B cell (primary cell): ENCODE measurements at regions not wholly inside any gene's neighbourhood (a gene's known extent, or its start where the extent isn't known, plus 50 kb on each side); places are given as distances from the start of the nearest gene placed in this dataset.
"Not testable (repeated sequence)": the region's sequence is repeated elsewhere in the genome, so short reads cannot be mapped to it uniquely, and the experiment has no call there.

Experiments
- ATAC-seq: fragments of 200-7000 bp; cut with Tn5 transposase; one replicate; pipeline ENCODE4 v1.10.0; 2021; ENCODE audit warnings: low read depth, mild to moderate bottlenecking, moderate number of reproducible peaks, moderate library complexity
- CTCF ChIA-PET: fragments of 350-600 bp; sonication (Branson Sonifier 250); formaldehyde crosslinking; loops from one replicate; lab custom pipeline; 2021; ENCODE audit warnings: antibody characterized with exemption, inconsistent platforms; lab: Charles Lee
- POLR2A ChIA-PET: fragments of 350-600 bp; sonication (Branson Sonifier 250); formaldehyde crosslinking; loops from one replicate; lab custom pipeline; 2021; ENCODE audit warnings: antibody characterized with exemption; lab: Charles Lee
- DNase-seq: peaks from one replicate; pipeline ENCODE4 v3.0.0; 2013
- H2AFZ ChIP-seq: 2 replicates; pipeline ENCODE4 v1.6.1; 2012; ENCODE audit warnings: mild to moderate bottlenecking, low read depth, low read length; ENCODE audit not compliant: insufficient read depth, poor library complexity, severe bottlenecking
- H3K27ac ChIP-seq, 2 donors: 1 replicate in 1 of 2; 2 replicates in 1 of 2; pipeline ENCODE4 v1.5.1; 2012 to 2013; ENCODE audit warnings: low read length in 2 of 2, mild to moderate bottlenecking in 2 of 2, moderate library complexity in 1 of 2
- H3K27me3 ChIP-seq, 4 experiments: fragments of 200-600 bp in 1 of 4; sonication (generic) in 1 of 4; replicated peaks in 1 of 4; 1 replicate in 2 of 4; 2 replicates in 2 of 4; pipeline versions ENCODE4 v1.6.1 to v1.7.0; 2013 to 2016; ENCODE audit warnings: low read length in 3 of 4, mild to moderate bottlenecking in 2 of 4, mixed read lengths in 1 of 4, moderate library complexity in 1 of 4; ENCODE audit not compliant: insufficient read depth in 4 of 4, control insufficient read depth in 3 of 4; ENCODE audit errors: control extremely low read depth in 1 of 4
- H3K36me3 ChIP-seq, 2 experiments: replicated peaks in 1 of 2; 1 replicate in 1 of 2; 2 replicates in 1 of 2; pipeline versions ENCODE4 v1.6.1 to v1.7.1; 2013; ENCODE audit warnings: low read length in 1 of 2; ENCODE audit not compliant: insufficient read depth in 2 of 2, control insufficient read depth in 1 of 2; ENCODE audit errors: control extremely low read depth in 1 of 2, extremely low read depth in 1 of 2
- H3K4me1 ChIP-seq, 2 donors: fragments of 200-600 bp in 1 of 2; sonication (generic) in 1 of 2; 1 replicate in 1 of 2; 2 replicates in 1 of 2; pipeline versions ENCODE4 v1.5.1 to v1.6.1; 2013 to 2017; ENCODE audit warnings: low read length in 2 of 2; ENCODE audit not compliant: control insufficient read depth in 2 of 2, insufficient read depth in 2 of 2
- H3K4me2 ChIP-seq: replicated peaks from 2 replicates; pipeline ENCODE3; 2012; ENCODE audit warnings: mild to moderate bottlenecking, low read depth, low read length; ENCODE audit not compliant: poor library complexity, severe bottlenecking
- H3K4me3 ChIP-seq, 5 experiments: fragments of 200-600 bp in 1 of 5; sonication (generic) in 1 of 5; 1 replicate in 3 of 5; 2 replicates in 2 of 5; pipeline versions ENCODE4 v1.5.1 to v1.7.0; 2011 to 2016; ENCODE audit warnings: low read length in 4 of 5, mild to moderate bottlenecking in 4 of 5, low read depth in 2 of 5, control low read depth in 1 of 5, moderate library complexity in 1 of 5; ENCODE audit not compliant: insufficient read depth in 1 of 5; ENCODE audit errors: control extremely low read depth in 1 of 5, extremely low read depth in 1 of 5
- H3K79me2 ChIP-seq: fragments of 200-600 bp; sonication (generic); one replicate; pipeline ENCODE4 v1.6.0; 2016; ENCODE audit warnings: low read length; ENCODE audit not compliant: control insufficient read depth, insufficient read depth
- H3K9ac ChIP-seq: fragments of 200-600 bp; sonication (generic); 2 replicates; pipeline ENCODE4 v1.6.1; 2017; ENCODE audit warnings: mild to moderate bottlenecking, low read length, moderate library complexity
- H3K9me3 ChIP-seq, 3 donors: one replicate each; pipeline versions ENCODE4 v1.6.1 to v1.7.1; 2013; ENCODE audit warnings: low read length in 2 of 3; ENCODE audit not compliant: control insufficient read depth in 2 of 3, insufficient read depth in 1 of 3; ENCODE audit errors: control extremely low read depth in 1 of 3
- H4K20me1 ChIP-seq: 2 replicates; pipeline ENCODE4 v1.6.0; 2012; ENCODE audit warnings: mild to moderate bottlenecking, low read length; ENCODE audit not compliant: insufficient read depth, control insufficient read depth, poor library complexity, severe bottlenecking
- H3K27ac Mint-ChIP-seq: one replicate; pipeline ENCODE4 v1.8.0; 2021; ENCODE audit warnings: mixed read lengths
- H3K27me3 Mint-ChIP-seq: one replicate; pipeline ENCODE4 v1.8.0; 2021; ENCODE audit warnings: mixed read lengths
- H3K4me1 Mint-ChIP-seq: one replicate; pipeline ENCODE4 v1.8.0; 2021; ENCODE audit warnings: mixed read lengths
- H3K4me3 Mint-ChIP-seq: one replicate; pipeline ENCODE4 v1.8.0; 2021; ENCODE audit warnings: mixed read lengths
- H3K9me3 Mint-ChIP-seq: one replicate; pipeline ENCODE4 v1.8.0; 2022; ENCODE audit warnings: mixed read lengths; ENCODE audit not compliant: insufficient read depth
- EZH2 ChIP-seq: IDR thresholded peaks from 2 replicates; pipeline ENCODE4 v1.6.1; 2012; ENCODE audit warnings: borderline replicate concordance, low read depth, mild to moderate bottlenecking, moderate library complexity, low read length; ENCODE audit not compliant: insufficient read depth, poor library complexity, severe bottlenecking
- WGBS: methylation state at CpG from one replicate; pipeline ENCODE4 v1.1.5; 2013; ENCODE audit warnings: missing lambda C conversion rate; ENCODE audit not compliant: insufficient coverage; 5-methylcytosine and 5-hydroxymethylcytosine counted together
- intact Hi-C: fragments of 100-400 bp; cut with micrococcal nuclease; formaldehyde crosslinking; loops from one replicate; pipeline ENCODE4 v1.10.0; 2022
- TF ChIP-seq, protein P1 (sequence below): fragments of 200-600 bp; IDR thresholded peaks from one replicate; pipeline ENCODE4 v1.8.0; 2022; ENCODE audit warnings: antibody characterized with exemption, mild to moderate bottlenecking

DNA sequence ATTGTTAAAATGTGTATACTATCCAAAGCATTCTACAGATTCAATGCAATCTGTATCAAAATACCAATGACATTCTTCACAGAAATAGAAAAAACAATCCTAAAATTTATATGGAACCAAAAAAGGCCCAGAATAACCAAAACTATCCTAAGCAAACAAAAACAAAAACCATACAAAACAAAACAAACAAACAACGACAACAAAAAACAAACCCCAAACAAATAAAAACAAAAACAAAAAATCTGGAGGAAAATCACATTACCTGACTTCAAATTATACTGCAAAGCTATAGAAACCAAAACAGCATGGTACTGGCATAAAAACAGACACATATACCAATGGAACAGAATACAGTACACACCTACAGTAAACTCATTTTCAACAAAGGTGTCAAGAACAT, 98.0 kb downstream of the TTC6 start:
- H3K9me3 ChIP-seq, H3K4me3 ChIP-seq, H4K20me1 ChIP-seq, DNase-seq, H3K27me3 ChIP-seq, H3K79me2 ChIP-seq, CTCF ChIA-PET, H3K9me3 Mint-ChIP-seq, ATAC-seq, H3K4me1 ChIP-seq, POLR2A ChIA-PET, H3K27me3 Mint-ChIP-seq, H3K27ac Mint-ChIP-seq, H3K4me2 ChIP-seq, H3K4me3 Mint-ChIP-seq, H3K9ac ChIP-seq, H3K4me1 Mint-ChIP-seq, H3K36me3 ChIP-seq, H2AFZ ChIP-seq, intact Hi-C loops, H3K27ac ChIP-seq: not testable (repeated sequence)
- WGBS, result 63% methylated on average over 1 of the region's 1 CpG

DNA sequence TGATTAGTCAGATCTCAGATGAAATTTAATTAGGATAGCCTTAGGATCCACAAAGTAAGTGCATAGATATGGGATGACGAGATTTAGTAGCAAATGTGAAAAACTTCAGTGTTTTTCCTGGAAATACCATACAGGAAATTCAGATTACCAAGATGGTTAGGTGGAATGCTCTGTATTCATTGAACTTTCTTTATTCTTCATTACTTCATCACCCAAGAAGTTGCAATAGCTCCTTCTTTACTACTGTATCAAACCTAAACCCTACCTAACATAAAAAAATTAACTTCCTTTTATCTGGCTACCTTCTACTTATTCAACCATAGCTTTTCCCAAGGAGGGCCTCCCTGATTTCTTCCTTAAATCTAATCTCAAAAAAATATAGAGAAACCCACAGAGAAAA, 100.4 kb downstream of the TTC6 start:
- H3K79me2 ChIP-seq, result no peaks in the 10 kb centered on the region
- Mint-ChIP-seq H3K4me1 (no peaks in the 10 kb centered on the region), H3K27ac (no peak overlapping the region), H3K9me3 (peaks cover 6% of the 10 kb centered on the region), H3K4me3 (no peak overlapping the region), H3K27me3 (no peaks in the 10 kb centered on the region)
- H4K20me1 ChIP-seq, result no peaks in the 10 kb centered on the region
- ATAC-seq (no peak), DNase-seq (no peak)
- peaks cover 0 to 2% (median 0%) of the 10 kb centered on the region in 3 donors for H3K9me3 ChIP-seq
- intact Hi-C loops, result no loop called here
- H3K4me2 ChIP-seq, result no peak overlapping the region
- TF ChIP-seq, protein P1, sequence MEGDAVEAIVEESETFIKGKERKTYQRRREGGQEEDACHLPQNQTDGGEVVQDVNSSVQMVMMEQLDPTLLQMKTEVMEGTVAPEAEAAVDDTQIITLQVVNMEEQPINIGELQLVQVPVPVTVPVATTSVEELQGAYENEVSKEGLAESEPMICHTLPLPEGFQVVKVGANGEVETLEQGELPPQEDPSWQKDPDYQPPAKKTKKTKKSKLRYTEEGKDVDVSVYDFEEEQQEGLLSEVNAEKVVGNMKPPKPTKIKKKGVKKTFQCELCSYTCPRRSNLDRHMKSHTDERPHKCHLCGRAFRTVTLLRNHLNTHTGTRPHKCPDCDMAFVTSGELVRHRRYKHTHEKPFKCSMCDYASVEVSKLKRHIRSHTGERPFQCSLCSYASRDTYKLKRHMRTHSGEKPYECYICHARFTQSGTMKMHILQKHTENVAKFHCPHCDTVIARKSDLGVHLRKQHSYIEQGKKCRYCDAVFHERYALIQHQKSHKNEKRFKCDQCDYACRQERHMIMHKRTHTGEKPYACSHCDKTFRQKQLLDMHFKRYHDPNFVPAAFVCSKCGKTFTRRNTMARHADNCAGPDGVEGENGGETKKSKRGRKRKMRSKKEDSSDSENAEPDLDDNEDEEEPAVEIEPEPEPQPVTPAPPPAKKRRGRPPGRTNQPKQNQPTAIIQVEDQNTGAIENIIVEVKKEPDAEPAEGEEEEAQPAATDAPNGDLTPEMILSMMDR, result no peak
- no peak for TF ChIP-seq EZH2
- H3K27me3 ChIP-seq, result no peaks in the 10 kb centered on the region
- no peak overlapping the region for H3K27ac ChIP-seq
- POLR2A ChIA-PET, result no interaction called here
- CTCF ChIA-PET, result no interaction called here
- no CpG with 5 or more reads among the region's 1 CpG for WGBS
- H3K9ac ChIP-seq, result no peak overlapping the region
- H2AFZ ChIP-seq, result no peak overlapping the region
- no peaks in the 10 kb centered on the region for H3K4me1 ChIP-seq
- no peak overlapping the region for H3K4me3 ChIP-seq
- no peaks in the 10 kb centered on the region for H3K36me3 ChIP-seq
